T-cell (primary cell): ENCODE measurements at regions not wholly inside any gene's neighbourhood (a gene's known extent, or its start where the extent isn't known, plus 50 kb on each side); places are given as distances from the start of the nearest gene placed in this dataset.
"Not testable (repeated sequence)": the region's sequence is repeated elsewhere in the genome, so short reads cannot be mapped to it uniquely, and the experiment has no call there.

Source experiments
- ATAC-seq, 4 experiments: fragments of 200-7000 bp in 3 of 4; fragments of 150-1000 bp in 1 of 4; cut with Tn5 transposase; replicated peaks in 1 of 4; 1 replicate in 3 of 4; 2 replicates in 1 of 4; pipeline ENCODE4 v1.10.0; 2021; ENCODE audit warnings: moderate library complexity in 3 of 4, mild to moderate bottlenecking in 2 of 4, moderate number of reproducible peaks in 1 of 4
- CTCF ChIA-PET, 2 donors: fragments of 300-600 bp; sonication (Branson Sonifier 250); formaldehyde crosslinking; loops; one replicate each; lab custom pipeline; 2022; ENCODE audit warnings: antibody characterized with exemption in 2 of 2; lab: Charles Lee
- POLR2A ChIA-PET, 2 donors: fragments of 300-600 bp; sonication (Branson Sonifier 250); formaldehyde crosslinking; loops; one replicate each; lab custom pipeline; 2022; ENCODE audit warnings: antibody characterized with exemption in 2 of 2; lab: Charles Lee
- DNase-seq, 35 experiments: peaks; one replicate each; pipeline versions ENCODE4 v3.0.0 to v3.0.0-alpha.2; 2013 to 2023
- H3K27ac ChIP-seq: one replicate; pipeline ENCODE4 v1.5.1; 2013; ENCODE audit warnings: low read length
- H3K27me3 ChIP-seq, 2 experiments: replicated peaks in 1 of 2; 1 replicate in 1 of 2; 2 replicates in 1 of 2; pipeline versions ENCODE4 v1.6.1 to v1.7.0; 2013; ENCODE audit warnings: low read length in 1 of 2, mixed read lengths in 1 of 2; ENCODE audit not compliant: control insufficient read depth in 2 of 2, insufficient read depth in 2 of 2; ENCODE audit errors: extremely low read depth in 1 of 2
- H3K36me3 ChIP-seq, 2 donors: 1 replicate in 1 of 2; 2 replicates in 1 of 2; pipeline versions ENCODE4 v1.6.1 to v1.7.0; 2013; ENCODE audit warnings: low read length in 1 of 2; ENCODE audit not compliant: control insufficient read depth in 2 of 2, insufficient read depth in 1 of 2; ENCODE audit errors: extremely low read depth in 1 of 2
- H3K4me1 ChIP-seq, 2 experiments: 1 replicate in 1 of 2; 2 replicates in 1 of 2; pipeline versions ENCODE4 v1.6.1 to v1.7.0; 2013; ENCODE audit warnings: low read length in 2 of 2, mixed read lengths in 1 of 2; ENCODE audit not compliant: insufficient read depth in 2 of 2, control insufficient read depth in 1 of 2; ENCODE audit errors: extremely low read depth in 1 of 2
- H3K4me3 ChIP-seq, 2 donors: 1 replicate in 1 of 2; 2 replicates in 1 of 2; pipeline versions ENCODE4 v1.5.1 to v1.7.0; 2013; ENCODE audit warnings: mild to moderate bottlenecking in 2 of 2, low read length in 1 of 2, moderate library complexity in 1 of 2; ENCODE audit not compliant: control insufficient read depth in 1 of 2; ENCODE audit errors: extremely low read depth in 1 of 2
- H3K9me3 ChIP-seq: 2 replicates; pipeline ENCODE4 v1.7.0; 2013
- H3K27ac Mint-ChIP-seq, 2 donors: one replicate each; pipeline ENCODE4 v1.8.0; 2020 to 2021; ENCODE audit warnings: mild to moderate bottlenecking in 2 of 2, mixed read lengths in 2 of 2
- H3K27me3 Mint-ChIP-seq, 2 donors: one replicate each; pipeline ENCODE4 v1.8.0; 2021 to 2022; ENCODE audit warnings: mixed read lengths in 2 of 2
- H3K36me3 Mint-ChIP-seq: one replicate; pipeline ENCODE4 v1.8.0; 2021; ENCODE audit warnings: mixed read lengths
- H3K4me1 Mint-ChIP-seq, 3 donors: one replicate each; pipeline ENCODE4 v1.8.0; 2020 to 2022; ENCODE audit warnings: mixed read lengths in 3 of 3, mild to moderate bottlenecking in 1 of 3
- H3K4me3 Mint-ChIP-seq, 3 donors: one replicate each; pipeline ENCODE4 v1.8.0; 2020 to 2022; ENCODE audit warnings: mild to moderate bottlenecking in 3 of 3, mixed read lengths in 3 of 3, moderate library complexity in 3 of 3
- H3K9me3 Mint-ChIP-seq, 3 donors: one replicate each; pipeline ENCODE4 v1.8.0; 2020 to 2022; ENCODE audit warnings: mixed read lengths in 3 of 3
- WGBS: methylation state at CpG from one replicate; pipeline ENCODE4 v1.1.5; 2013; ENCODE audit warnings: missing lambda C conversion rate; ENCODE audit not compliant: insufficient coverage; 5-methylcytosine and 5-hydroxymethylcytosine counted together

DNA sequence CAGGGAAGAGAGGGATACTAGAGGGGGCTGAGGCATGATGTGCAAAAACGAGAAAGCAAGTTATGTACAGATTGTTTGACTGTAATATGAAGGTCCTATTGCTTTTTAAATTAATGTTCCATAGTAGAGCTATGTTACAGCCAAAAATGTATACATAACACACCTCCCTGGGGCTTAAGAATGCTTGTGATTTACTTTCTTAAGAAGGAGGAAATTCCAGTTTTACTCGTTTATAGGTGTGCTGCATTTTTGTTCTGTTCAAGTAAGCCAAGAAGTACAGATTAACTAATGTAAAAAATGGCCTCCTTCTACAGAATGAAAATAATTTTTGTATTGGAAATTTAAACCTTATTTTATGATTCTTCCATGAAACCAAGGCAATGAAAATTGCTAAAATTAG, 614.4 kb upstream of the NR3C2 start:
- no peaks in the 10 kb centered on the region for H3K9me3 ChIP-seq
- ATAC-seq (no peak), DNase-seq (no peak)
- Mint-ChIP-seq H3K36me3 (no peaks in the 10 kb centered on the region), H3K4me1 (no peaks in the 10 kb centered on the region), H3K9me3 (no peaks in the 10 kb centered on the region), H3K27ac (no peak overlapping the region), H3K27me3 (no peaks in the 10 kb centered on the region), H3K4me3 (no peak overlapping the region)
- no peak overlapping the region for H3K27ac ChIP-seq
- H3K36me3 ChIP-seq = no peaks in the 10 kb centered on the region
- no CpG with 5 or more reads among the region's 2 CpGs for WGBS
- ChIA-PET POLR2A (no interaction called here), CTCF (no interaction called here)
- H3K4me3 ChIP-seq = no peak overlapping the region
- no peaks in the 10 kb centered on the region for H3K4me1 ChIP-seq
- no peaks in the 10 kb centered on the region for H3K27me3 ChIP-seq

DNA sequence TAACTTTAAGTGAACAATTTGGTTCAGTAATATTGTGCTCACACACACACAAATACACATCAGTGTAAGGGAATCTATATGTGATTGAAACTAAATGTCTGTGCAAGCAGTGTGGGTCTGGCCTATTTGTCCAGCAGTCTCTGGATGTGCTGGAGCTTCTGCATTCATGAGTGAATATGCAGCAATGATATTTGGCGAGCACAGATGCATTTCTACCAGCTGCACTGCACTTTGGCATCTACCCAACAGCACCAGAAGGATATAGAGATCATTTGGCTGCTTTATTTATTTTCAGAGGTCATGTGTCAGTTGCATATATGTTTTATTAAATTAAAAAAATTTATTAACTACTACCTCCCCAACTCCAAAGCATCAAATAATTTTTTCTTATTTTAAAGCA, 613.4 kb upstream of the NR3C2 start:
- no CpG with 5 or more reads among the region's 1 CpG for WGBS
- DNase-seq (no peak), ATAC-seq (no peak)
- Mint-ChIP-seq H3K36me3 (no peaks in the 10 kb centered on the region), H3K27me3 (no peaks in the 10 kb centered on the region), H3K27ac (no peak overlapping the region), H3K4me1 (no peaks in the 10 kb centered on the region), H3K9me3 (no peaks in the 10 kb centered on the region), H3K4me3 (no peak overlapping the region)
- ChIA-PET CTCF (no interaction called here), POLR2A (no interaction called here)
- Histone ChIP-seq H3K9me3 (no peaks in the 10 kb centered on the region), H3K27ac (no peak overlapping the region), H3K4me3 (no peak overlapping the region), H3K36me3 (no peaks in the 10 kb centered on the region), H3K4me1 (no peaks in the 10 kb centered on the region), H3K27me3 (no peaks in the 10 kb centered on the region)

DNA sequence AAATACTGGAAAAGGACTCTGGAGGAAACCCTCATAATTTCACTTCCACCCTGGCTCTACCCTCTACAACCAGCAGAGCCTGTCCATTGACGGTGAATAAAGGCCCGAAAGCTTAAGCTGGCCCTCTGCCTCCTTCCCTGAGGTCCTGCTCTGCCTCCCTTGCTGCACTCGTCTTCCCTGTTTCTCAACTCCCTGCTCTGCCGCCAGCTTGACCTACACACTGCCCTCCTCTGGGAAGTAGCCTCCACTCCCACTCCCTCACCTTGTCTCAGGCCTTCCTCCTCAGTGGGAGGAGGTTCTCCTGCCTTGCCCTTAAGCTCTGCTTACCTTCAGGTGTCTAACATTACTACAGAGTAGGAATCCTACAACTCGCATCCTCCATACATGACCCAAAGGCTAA, 608.6 kb upstream of the NR3C2 start:
- CTCF ChIA-PET = no interaction called here
- H3K4me3 Mint-ChIP-seq = no peak overlapping the region
- H3K9me3 Mint-ChIP-seq = no peaks in the 10 kb centered on the region
- no peaks in the 10 kb centered on the region for H3K4me1 Mint-ChIP-seq
- no peaks in the 10 kb centered on the region for H3K27me3 Mint-ChIP-seq
- H3K9me3 ChIP-seq = no peaks in the 10 kb centered on the region
- H3K36me3 Mint-ChIP-seq = no peaks in the 10 kb centered on the region
- H3K36me3 ChIP-seq = no peaks in the 10 kb centered on the region
- POLR2A ChIA-PET = interaction anchor here in 1 of 2 donors (0.6 kb wide), 1 partner anchor 286 kb away, joined by 4 read pairs; no protein-coding TSS in a partner anchor
- WGBS = 75% methylated on average over 3 of the region's 5 CpGs
- H3K4me3 ChIP-seq = no peak overlapping the region
- ATAC-seq (no peak), DNase-seq (no peak)
- H3K27ac ChIP-seq = no peak overlapping the region
- H3K4me1 ChIP-seq = no peaks in the 10 kb centered on the region
- no peaks in the 10 kb centered on the region for H3K27me3 ChIP-seq
- no peak overlapping the region for H3K27ac Mint-ChIP-seq

DNA sequence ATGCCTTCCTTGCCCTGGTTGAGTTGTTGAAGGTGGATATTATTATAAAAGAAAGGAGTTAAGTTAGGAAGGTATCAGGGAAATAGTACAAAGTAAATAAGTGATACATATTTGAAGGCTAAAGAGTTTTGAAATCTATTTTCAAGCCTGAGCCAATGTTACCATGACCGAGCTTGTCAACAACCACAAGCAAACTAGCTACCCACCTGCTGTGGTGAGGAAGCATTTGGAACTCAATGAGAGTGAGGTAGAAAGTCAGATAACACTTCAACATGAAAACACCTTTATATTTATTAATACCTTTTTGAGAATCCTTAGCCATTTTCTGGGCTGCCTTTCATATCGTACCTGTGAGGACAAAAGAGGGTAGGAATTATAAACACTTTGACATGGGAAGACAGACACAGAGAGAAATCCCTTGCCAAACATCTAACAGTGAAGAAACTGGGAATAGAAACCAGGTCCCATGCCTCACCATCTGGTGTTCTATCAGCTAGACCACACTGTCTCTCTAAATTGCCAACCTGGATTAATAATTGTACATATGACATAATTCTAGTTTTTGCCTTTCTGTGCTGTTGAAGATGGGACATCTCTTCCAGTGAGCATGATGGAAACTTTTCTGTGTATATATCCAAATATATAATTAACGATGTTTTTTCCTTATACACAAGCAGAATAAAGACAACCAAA, 606.4 kb upstream of the NR3C2 start:
- Mint-ChIP-seq H3K9me3 (peaks cover 0 to 6% (median 0%) of the 10 kb centered on the region in 3 donors), H3K4me1 (no peaks in the 10 kb centered on the region), H3K36me3 (no peaks in the 10 kb centered on the region), H3K4me3 (no peak overlapping the region), H3K27me3 (peaks cover 0 to 3% of the 10 kb centered on the region in 2 donors), H3K27ac (no peak overlapping the region)
- POLR2A ChIA-PET = no interaction called here
- CTCF ChIA-PET = no interaction called here
- no peak for DNase-seq
- Histone ChIP-seq H3K9me3 (no peaks in the 10 kb centered on the region), H3K36me3 (no peaks in the 10 kb centered on the region), H3K4me1 (no peaks in the 10 kb centered on the region), H3K27ac (no peak overlapping the region), H3K27me3 (no peaks in the 10 kb centered on the region), H3K4me3 (no peak overlapping the region)
- no peak for ATAC-seq
- WGBS = no CpG with 5 or more reads among the region's 3 CpGs

DNA sequence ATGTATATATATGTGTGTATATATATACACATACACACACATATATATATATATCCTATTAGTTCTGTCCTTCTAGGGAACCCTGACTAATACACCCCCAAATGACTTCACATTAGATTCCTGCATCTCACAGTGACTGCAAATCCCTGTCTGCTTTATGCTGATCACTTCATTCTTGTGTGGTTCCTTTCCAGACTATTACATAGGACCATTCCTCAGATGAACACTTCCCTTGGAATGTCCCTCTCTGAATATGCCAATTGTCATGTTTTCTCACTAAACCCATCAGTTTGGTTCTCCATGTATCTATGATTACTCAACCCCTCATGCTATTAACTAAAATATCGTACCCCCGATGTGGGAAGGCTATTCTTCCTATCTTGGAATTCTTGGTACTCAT, 605.2 kb upstream of the NR3C2 start:
- ChIA-PET POLR2A (no interaction called here), CTCF (no interaction called here)
- no peak overlapping the region for H3K4me3 Mint-ChIP-seq
- no peaks in the 10 kb centered on the region for H3K4me1 ChIP-seq
- H3K4me3 ChIP-seq = no peak overlapping the region
- no peaks in the 10 kb centered on the region for H3K4me1 Mint-ChIP-seq
- DNase-seq = no peak
- H3K27me3 Mint-ChIP-seq = peaks cover 0 to 3% of the 10 kb centered on the region in 2 donors
- no peak overlapping the region for H3K27ac Mint-ChIP-seq
- 100% methylated on average over 1 of the region's 2 CpGs for WGBS
- ATAC-seq = no peak
- H3K27ac ChIP-seq = no peak overlapping the region
- H3K9me3 ChIP-seq = no peaks in the 10 kb centered on the region
- no peaks in the 10 kb centered on the region for H3K36me3 ChIP-seq
- H3K9me3 Mint-ChIP-seq = peaks cover 0 to 6% (median 0%) of the 10 kb centered on the region in 3 donors
- H3K27me3 ChIP-seq = no peaks in the 10 kb centered on the region
- no peaks in the 10 kb centered on the region for H3K36me3 Mint-ChIP-seq

DNA sequence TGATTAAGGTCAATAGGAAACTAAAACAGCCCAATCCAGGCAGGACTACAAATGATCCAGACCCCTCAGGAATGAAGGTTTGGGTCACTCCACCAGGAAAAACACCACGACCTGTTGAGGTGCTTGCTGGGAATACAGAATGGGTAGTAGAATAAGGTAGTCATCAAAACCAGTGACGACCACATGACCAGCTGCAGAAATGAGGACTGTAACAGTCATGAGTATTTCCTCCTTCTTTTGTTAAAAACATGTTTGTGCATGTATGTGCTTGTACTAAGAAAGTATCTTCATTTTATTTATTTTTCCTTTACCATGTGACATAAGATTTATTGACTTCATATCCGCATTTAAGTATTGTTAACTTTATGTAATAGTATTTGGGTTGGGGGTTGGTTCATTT, 603.5 kb upstream of the NR3C2 start:
- no peak for ATAC-seq
- H3K4me3 Mint-ChIP-seq = no peak overlapping the region
- 29% methylated on average over 1 of the region's 3 CpGs for WGBS

DNA sequence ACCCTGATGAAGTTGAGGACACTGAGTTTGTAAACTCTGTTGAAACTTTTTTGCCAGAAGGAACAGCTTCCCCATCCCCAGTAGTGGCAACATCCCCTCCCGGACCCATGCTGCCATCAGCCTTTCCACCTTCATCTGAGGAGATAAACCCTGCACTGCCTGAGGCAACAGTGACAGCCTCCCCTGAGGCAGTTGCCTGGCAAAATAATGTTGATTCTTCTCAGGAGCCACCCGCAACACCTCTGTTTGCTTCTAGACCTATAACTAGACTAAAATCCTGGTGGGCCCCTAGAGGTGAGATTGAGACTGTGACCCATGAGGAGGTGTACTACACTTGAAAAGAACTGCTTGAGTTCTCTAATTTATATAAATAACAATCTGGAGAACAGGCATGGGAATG, 597.6 kb upstream of the NR3C2 start:
- 89% methylated on average over 1 of the region's 2 CpGs for WGBS
- H3K9me3 ChIP-seq, H3K4me3 ChIP-seq, H3K27me3 ChIP-seq, H3K4me1 Mint-ChIP-seq, DNase-seq, ATAC-seq, H3K9me3 Mint-ChIP-seq, H3K4me3 Mint-ChIP-seq, H3K27ac ChIP-seq, CTCF ChIA-PET, H3K27me3 Mint-ChIP-seq, H3K36me3 Mint-ChIP-seq, H3K27ac Mint-ChIP-seq, POLR2A ChIA-PET, H3K36me3 ChIP-seq, H3K4me1 ChIP-seq: not testable (repeated sequence)

More for the DNA sequence above, 603.5 kb upstream of the NR3C2 start:
- ChIA-PET CTCF (no interaction called here), POLR2A (no interaction called here)
- DNase-seq = no peak
- no peaks in the 10 kb centered on the region for H3K27me3 ChIP-seq
- Mint-ChIP-seq H3K27me3 (peaks cover 0 to 3% of the 10 kb centered on the region in 2 donors), H3K27ac (no peak overlapping the region), H3K4me1 (no peaks in the 10 kb centered on the region), H3K36me3 (no peaks in the 10 kb centered on the region), H3K9me3 (peaks cover 0 to 6% (median 0%) of the 10 kb centered on the region in 3 donors)
- no peaks in the 10 kb centered on the region for H3K36me3 ChIP-seq
- H3K4me3 ChIP-seq = no peak overlapping the region
- no peaks in the 10 kb centered on the region for H3K4me1 ChIP-seq
- no peak overlapping the region for H3K27ac ChIP-seq
- H3K9me3 ChIP-seq = no peaks in the 10 kb centered on the region
